Activated CD8-positive, alpha-beta memory T cell treated with anti-CD3 and anti-CD28 coated beads, Interleukin-2, amount 50 U/mL, for 24 hours (primary cell): ENCODE measurements at regions not wholly inside any gene's neighbourhood (a gene's known extent, or its start where the extent isn't known, plus 50 kb on each side); places are given as distances from the start of the nearest gene placed in this dataset.
"Not testable (repeated sequence)": the region's sequence is repeated elsewhere in the genome, so short reads cannot be mapped to it uniquely, and the experiment has no call there.

Experiments used
- DNase-seq: peaks from one replicate; pipeline ENCODE4 v3.0.0-alpha.2; 2020; ENCODE audit errors: extremely low read depth

- no peak for DNase-seq
Observed at GRCh38 chr9:75539523-75539922, 350.9 kb upstream of the PCSK5 start.

DNA sequence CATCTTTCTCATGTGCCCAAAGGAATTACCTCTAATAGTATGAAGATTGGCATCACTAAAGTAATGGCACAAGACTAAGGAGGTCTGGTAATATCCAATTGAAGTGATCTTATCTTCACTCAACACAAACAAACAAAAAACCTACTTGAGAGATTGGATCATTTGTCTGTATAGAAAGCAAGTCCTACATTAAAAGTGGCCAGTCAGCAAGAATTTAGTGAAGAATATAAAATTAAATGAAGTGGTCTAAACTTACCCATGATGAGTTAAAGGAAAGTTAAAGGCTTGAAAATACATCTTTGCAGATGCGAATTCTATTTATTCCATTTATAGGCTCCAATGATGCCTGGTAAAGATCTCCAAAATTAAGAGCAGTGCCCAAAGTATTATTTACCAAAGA lies 350.3 kb upstream of the PCSK5 start:
- no peak for DNase-seq

GRCh38 chr9:75541734-75542133 lies 348.7 kb upstream of the PCSK5 start:
- no peak for DNase-seq

GRCh38 chr9:75544815-75545214 lies 345.7 kb upstream of the PCSK5 start:
- DNase-seq = no peak

GRCh38 chr9:75545287-75545686 lies 345.2 kb upstream of the PCSK5 start:
- no peak for DNase-seq

GRCh38 chr9:75548871-75549270 lies 341.6 kb upstream of the PCSK5 start:
- DNase-seq = no peak

DNA sequence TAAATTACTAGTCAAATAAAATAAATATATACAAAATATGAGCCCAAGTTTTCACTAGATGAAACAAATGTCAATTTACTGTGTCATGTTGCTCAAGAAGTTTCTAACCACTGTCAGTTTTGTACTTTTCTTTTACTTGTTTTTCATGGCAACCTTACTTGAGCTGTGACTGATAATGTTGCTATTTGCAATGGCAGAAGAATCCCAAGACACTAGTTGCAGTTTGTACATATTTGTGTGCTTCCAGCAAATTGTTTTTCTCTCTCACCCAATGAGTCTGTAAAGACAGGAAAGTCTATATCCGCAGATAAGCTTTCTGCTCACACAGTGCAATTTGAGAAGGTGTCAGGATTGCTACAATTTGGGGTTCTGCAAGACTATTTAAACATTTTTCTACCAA lies 338.6 kb upstream of the PCSK5 start:
- DNase-seq = no peak

DNA sequence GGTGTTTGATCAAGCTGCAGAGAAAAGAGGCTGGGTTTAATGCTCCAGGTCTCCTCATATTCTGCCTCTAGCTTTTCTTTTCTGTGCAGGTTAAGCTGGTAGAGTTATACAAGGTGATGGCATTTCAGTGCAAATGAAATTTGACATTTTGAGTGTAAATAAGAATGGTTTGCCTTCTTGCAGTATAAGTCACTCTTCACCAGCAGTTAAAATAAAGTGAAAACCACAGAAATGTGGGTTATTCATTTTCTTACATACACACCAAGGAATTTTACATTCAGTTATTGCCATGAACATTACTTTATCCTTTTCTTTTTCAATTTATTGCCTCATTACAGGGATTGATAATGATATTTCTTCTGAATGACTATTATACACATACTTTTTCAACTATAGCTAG lies 337.5 kb upstream of the PCSK5 start:
- no peak for DNase-seq

GRCh38 chr9:75566813-75567212 lies 323.7 kb upstream of the PCSK5 start:
- not testable (repeated sequence) for DNase-seq

GRCh38 chr9:75570538-75570937 lies 319.9 kb upstream of the PCSK5 start:
- DNase-seq = no peak

- DNase-seq = no peak
Observed at GRCh38 chr9:75574569-75574968, 315.9 kb upstream of the PCSK5 start.

DNA sequence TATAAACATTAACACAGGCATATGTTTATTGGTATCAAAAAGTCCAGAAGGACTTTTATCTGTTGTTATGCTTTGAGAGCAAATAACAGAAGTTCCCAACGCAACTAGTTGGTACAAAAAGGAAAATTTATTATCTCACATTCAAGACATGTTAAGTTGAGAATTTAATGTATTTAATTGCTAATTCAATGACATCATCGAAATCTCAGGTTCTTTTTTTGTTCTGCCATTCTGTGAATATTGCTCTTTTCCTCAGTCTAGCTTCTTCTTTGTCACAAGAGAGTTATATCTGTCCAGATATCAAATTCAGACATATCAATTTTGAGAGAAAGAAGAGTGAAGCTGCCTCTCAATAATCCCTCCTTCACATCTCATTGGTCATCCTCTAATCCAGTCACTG lies 307.6 kb upstream of the PCSK5 start:
- no peak for DNase-seq

GRCh38 chr9:75588808-75589207 lies 301.7 kb upstream of the PCSK5 start:
- no peak for DNase-seq

DNA sequence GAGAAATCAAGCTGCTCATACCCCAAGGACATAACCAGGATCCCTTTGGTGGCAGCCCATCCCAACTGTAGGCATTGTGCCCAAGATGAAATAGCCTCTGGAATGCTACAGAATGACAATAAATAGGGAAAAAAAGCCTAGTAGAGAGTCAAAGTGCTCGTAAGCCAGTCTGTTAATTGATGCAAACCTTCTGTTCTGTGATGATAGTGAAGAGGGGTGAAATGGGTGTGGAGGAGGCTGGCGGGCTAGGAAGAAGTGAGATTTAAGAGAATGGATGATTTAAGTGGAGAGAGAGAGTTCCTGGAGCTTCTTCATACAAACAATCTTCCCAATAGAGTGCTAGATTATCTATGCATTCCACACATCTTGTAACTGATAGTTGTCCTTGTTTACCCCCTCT lies 301.0 kb upstream of the PCSK5 start:
- DNase-seq = no peak

GRCh38 chr9:75591972-75592371 lies 298.5 kb upstream of the PCSK5 start:
- no peak for DNase-seq

- no peak for DNase-seq
Observed at GRCh38 chr9:75592586-75592985, 297.9 kb upstream of the PCSK5 start.

GRCh38 chr9:75593920-75594319 lies 296.6 kb upstream of the PCSK5 start:
- no peak for DNase-seq

- DNase-seq = no peak
Observed at GRCh38 chr9:75599126-75599525, 291.3 kb upstream of the PCSK5 start.

DNA sequence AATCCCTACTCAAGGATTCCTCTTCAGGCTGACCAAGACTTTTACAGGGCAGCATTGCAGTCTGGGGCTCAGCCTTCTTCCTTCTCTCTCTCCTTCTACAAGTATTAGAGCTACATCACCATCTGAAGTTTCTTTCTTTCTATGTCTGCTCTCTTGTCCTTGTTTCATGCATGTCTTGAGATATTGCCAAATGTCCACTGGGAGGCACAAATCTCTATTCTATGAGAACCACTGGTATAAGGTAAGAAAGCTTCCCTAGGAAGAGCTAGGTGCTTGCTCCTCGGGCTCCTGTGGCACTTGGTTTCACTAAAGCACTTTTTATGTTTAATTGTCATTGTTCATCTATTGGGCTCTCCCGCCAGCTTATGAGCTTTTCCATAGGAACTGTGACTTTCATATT lies 289.2 kb upstream of the PCSK5 start:
- no peak for DNase-seq

- no peak for DNase-seq
Observed at GRCh38 chr9:75602060-75602459, 288.4 kb upstream of the PCSK5 start.

DNA sequence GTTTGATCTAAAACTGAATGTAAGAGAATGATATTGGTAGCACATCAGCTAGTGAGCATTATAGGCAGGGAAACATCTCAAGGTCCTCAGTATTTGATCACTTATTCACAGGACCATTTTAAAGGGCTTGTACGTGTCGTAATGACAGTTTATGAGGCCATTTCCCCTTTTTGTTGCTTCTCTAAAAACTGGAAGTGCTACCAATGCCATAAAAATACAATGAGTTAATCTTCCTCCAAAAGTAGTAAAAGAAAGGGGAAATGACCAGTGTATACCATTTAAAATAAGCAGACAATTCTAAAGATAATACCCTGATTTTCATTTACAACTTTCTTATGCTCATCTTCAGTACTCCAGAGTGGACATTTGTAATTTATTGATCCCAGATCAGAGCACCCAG lies 285.8 kb upstream of the PCSK5 start:
- DNase-seq = no peak

GRCh38 chr9:75607521-75607920 lies 283.0 kb upstream of the PCSK5 start:
- DNase-seq = no peak

DNA sequence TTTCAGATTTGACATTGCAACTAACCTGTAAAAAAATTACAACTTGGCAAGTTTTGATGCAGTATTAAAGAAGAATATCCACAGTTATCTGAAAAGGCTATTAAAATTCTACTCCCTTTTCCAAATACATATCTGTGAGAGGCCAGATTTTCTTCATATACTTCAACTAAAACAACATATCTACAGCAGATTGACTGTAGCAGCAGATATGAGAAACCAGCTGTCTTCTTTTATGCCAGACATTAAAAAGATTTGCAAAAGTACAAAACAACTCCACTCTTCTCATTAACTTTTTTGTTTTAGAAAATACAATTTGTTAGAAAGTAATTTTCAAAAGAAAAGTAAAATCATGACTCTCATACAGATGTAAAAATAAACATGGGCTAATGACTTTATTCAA lies 281.1 kb upstream of the PCSK5 start:
- no peak for DNase-seq

DNA sequence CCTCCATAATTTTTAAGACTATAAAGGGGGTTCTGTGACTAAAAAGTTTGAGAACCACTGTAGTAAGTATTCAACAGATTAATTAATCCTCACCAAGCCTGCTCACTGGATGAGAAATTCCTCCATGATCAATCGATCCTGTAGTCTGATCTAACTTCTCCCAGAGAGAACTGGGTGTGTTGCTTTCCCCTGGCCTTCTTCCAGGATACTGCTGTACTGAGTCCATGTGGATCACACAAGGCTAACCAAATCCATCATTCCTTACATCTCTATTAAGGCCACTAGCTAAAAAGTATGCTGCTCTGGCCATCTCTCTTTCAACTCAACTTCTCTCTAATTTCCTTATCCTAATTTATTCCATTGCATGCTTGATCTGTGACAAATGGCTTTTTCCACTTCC lies 280.2 kb upstream of the PCSK5 start:
- no peak for DNase-seq

DNA sequence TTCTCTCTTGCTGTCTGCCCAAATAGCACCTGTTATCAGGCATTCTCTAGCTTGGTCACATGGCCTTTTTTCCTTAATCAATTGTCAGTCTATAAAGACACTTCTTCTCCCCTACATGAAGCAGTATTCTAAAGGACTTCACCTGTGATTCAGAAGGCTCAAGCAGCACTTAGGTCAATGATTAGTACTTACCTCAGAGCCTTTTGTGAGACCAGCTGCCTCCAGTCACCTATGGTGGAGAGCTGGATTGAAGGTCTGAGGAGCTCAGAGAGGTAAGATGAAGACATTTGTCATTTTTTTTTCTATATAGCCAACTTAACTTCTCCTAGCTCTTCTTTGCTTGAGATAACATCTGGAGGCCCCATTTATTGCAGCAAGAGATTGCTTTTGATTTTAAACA lies 278.3 kb upstream of the PCSK5 start:
- no peak for DNase-seq
